ENCODE measurements at regions not wholly inside any gene's neighbourhood (a gene's known extent, or its start where the extent isn't known, plus 50 kb on each side); places are given as distances from the start of the nearest gene placed in this dataset.
A peak's percentile ranks its signal among the peaks of the same experiment; 100 is the strongest.
"Not testable (repeated sequence)": the region's sequence is repeated elsewhere in the genome, so short reads cannot be mapped to it uniquely, and the experiment has no call there.

DNA sequence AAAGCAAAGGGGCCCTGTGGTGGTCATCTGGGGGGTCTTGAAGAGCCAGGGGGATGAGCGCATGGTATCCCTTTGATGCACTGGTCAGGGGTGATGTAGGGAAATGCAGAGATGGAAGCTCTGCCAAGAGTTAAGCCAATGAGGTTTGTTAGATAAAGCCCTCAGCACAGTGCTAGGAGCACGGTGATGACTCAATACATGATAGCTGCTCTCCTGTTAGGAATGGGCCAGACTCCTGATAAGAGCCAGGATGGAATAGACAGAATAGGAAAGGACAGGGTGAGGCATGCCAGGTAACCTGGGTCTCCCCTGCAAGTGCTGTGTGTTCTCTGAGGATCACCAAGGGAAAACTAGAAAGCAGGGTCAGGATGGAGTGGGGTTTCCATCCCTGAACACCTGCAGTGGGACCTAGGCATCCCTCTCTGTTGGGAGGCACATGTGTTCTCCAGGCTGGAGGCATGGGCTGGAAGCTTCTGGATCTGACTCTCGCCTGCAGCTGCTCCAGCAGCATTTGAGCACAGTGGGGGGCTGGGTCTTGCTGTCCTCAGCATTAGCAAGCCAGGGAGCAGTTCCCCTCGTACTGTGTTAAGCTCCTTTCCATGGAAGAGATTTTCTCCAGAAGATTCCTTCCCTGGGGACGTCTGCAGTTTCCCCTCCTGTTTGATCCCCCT lies 71.8 kb upstream of the TIAM2 start:
- DNase-seq (ENCODE audit: low read depth) = no peak

DNA sequence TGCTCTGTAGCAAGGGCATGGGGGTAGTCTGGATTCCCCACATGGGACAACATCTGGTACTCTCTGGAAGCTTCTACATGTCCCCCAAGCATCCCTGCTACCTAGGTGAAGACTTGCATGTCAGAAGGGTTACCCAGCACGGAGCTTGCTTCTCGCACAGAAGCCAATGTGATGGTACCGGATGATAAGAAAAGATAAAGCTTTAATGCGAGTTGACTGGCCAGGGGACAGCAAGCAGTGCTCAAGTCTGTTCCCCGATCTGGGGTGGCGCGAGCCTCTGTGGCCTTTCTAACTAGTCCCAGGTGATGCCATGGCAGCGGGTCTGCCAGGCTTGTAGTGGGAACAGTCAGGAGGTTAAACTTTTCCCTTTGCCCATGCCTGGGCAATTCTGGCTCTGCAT lies 70.0 kb upstream of the TIAM2 start:
- no peak for DNase-seq (ENCODE audit: low read depth)

DNA sequence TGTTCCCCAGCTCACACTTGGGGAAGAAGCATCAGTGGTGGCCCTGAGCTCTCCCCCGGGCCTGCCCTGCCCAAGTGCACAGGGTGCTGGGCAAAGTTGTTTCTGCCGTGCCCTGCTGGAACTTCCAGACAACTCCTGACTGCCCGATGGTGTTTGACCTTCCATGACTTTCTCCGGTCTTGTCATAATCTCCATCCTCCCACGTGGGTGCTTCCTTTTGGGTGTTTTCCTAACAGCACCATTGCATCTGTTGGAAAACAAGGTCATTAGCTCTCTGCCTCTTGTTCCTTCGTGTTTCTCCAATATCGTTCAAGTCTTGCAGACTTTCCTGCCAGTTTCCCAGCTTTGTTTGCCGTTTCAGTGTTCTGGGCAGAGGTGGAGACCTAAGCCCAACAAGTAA lies 68.7 kb upstream of the TIAM2 start:
- DNase-seq (ENCODE audit: low read depth) = no peak

DNA sequence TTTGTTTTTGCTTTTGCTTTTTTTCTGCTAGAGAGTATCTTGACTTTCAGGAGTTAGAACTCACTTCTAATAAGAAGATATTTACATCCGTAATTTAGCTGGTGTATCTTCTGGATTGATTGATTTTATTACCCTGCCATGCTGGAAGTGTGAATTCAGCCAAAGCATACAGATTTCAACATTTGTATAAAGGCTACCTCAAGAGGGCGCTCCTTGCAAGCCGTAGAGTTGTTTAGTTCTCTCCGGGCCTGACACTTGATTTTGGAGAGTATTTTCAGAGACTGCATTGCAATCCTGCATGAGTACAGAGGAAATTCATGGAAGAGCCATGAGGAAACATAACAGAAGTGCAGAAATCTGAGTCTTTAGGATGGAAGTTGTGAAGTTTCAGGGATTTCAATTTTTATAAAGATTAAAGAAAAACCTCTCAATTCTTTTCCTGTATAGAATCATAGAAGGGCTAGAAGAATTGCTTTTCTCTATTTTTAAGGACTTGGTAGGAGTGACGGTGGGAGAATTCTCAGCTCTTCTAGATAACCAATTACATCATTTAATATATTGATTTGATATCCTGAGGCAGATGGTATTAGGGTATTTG lies 66.7 kb upstream of the TIAM2 start:
- DNase-seq (ENCODE audit: low read depth) = peak; percentile 48

DNA sequence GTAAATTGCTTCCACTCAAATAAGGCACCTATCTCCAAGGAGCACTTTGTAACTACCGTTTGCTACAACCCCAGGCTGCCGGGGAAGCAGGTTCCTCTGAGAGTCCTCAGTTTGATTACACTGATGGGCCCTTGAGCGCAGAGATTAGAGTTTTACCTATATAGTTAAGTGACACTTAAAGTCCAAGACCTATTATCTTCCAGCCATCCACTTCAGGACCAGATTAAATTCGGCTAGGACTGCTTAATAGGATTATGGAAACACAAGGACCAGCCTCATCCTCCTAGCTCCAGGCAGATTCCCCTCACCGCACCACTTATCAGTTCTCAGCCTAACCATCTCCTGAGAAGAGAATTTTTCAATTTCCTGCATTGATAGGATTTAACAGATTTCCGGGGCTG lies 64.7 kb upstream of the TIAM2 start:
- DNase-seq (ENCODE audit: low read depth) = no peak

DNA sequence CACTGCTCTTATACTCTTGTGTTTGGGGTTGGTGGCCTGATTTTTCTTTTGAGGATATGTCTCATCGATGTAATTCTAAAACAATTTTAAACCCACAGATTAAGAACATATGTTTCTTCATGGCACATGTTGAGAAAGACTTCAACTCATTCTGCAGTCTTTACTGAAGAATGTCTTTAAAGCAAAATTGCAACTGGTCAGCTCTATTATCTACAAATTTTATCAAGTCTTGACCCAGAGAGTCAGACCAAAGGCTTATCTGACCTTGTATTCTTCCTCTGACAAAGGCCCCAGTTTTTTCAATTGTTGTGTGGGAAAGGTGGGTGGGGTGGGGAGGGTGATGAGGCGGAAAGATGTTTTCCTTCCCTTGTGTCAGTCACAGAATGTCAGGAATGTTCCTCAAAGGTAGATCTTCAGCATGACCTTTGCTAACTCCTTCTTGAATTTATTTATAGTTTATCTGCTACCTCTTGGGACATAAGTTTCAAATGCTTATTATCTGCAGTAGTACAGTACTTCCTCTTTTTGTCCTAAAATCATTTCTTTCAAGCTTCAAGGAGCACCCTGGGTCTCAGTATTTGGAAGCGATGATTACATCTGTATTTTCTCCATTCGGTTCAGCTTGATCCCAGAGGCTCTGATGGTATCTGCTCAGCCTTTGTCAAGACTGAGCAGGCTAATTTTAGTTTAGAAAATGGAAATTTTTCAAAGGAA lies 63.2 kb upstream of the TIAM2 start:
- no peak for DNase-seq (ENCODE audit: low read depth)

DNA sequence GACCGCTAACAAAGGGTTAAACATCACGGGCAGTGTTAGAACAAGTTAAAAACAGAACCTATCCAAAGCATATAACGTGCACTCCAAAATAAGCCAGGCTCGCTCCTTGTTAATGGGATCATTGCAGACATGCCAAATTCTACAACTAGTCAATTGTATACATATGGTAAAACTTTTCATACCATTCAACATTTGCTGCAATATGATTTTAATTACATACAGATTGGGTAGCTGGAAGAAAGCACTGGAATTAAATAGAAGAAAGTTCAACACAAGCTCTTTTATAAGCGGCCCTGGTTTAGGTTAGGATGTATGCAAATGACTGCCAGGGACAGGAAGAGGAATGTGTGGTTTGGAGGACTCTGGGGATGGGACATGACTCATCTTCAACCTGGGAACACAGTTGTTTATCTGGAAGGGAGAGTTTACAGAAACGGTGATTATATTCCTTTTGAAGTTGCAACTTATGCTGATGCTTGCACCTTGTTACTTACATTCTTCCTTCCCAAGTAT lies 62.5 kb upstream of the TIAM2 start:
- DNase-seq (ENCODE audit: low read depth) = no peak

DNA sequence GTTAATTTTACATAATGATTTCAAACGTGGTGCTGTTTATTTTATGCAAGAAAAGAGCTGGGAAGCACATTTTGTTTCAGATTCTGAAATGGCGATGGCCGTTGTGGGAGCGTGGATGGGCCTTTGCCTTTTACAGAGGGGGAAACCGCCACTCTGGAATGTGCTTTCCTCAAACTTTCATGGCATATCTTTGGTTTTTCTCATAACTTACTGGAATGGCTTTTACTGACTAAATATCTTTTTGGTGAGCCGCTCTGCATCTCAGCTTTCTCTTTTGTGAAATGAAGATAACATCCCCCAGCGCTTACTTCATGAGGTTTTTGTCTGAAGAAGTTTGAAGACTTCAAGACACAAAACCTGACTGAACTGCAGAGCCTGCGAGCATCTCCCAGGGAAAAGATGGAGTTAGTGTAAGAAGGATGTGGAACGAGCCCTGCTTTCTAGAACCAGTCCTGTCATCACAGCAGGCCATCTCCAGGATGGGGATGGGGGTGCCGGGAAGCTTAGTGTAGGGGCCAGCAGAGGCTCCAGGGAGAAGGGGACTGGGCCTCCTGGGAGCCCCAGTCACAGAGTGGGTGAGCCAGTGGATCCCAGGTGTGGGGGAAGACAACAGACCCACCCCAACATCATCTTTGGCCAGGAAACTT lies 61.8 kb upstream of the TIAM2 start:
- no peak for DNase-seq (ENCODE audit: low read depth)

DNA sequence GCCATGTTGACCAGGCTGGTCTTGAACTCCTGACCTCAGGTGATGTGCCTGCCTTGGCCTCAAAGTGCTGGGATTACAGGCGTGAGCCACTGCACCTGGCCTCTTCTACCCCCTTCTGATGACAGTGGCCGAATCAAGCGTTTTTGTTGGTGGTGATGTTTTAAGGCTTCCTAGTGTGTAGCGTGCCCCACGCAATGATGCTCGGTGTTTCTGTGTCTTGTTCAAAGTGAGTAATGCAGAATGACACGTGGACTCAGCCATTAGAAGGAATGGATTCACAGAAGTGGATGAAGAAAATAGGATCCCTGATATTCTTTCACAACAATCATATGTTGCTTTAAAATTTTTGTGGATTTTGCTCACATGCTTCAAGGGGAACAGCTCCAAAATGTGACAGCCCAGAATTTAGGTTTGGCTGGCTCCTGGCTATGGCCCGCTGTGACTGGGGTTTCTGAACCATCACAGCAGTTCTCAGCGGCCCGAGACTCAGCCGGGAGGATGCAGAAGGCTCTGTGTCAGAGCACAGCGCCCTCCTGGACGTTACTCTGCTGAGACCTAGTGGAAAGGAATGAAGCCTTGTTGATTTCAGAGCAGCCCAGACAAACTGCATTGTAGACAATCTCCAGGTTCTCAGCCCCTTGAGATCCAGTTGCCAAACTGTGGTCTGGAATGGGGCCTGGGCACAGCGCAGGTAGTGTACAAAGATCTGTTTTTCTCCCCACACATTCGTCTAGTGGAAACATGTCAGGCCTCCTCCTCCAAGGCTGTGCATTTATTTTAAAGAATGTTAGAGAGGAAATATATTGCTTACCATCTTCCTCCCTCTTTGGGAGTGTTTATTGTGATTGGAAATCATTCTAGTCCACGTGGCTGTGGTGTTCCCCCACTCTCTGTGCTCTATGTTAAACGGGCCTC lies 57.6 kb upstream of the TIAM2 start:
- no peak for DNase-seq (ENCODE audit: low read depth)

DNA sequence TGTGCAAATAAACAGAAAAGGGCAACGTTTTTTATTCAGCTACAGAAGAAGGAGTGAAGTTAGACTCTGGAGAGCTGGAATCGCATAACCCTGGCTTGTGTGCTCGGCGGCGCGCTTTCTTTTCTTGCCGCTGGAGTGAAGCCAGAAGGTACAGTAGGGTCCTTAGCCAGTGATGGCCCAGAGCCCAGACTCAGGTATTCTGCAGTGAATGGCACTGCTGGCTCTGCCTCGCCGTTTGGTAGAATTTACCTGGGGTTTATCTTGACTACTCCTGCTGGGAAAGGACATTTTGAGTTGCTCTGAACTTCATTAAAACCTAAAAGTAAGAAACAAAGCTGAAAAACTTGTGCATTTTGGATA lies 56.9 kb upstream of the TIAM2 start:
- DNase-seq (ENCODE audit: low read depth) = no peak

DNA sequence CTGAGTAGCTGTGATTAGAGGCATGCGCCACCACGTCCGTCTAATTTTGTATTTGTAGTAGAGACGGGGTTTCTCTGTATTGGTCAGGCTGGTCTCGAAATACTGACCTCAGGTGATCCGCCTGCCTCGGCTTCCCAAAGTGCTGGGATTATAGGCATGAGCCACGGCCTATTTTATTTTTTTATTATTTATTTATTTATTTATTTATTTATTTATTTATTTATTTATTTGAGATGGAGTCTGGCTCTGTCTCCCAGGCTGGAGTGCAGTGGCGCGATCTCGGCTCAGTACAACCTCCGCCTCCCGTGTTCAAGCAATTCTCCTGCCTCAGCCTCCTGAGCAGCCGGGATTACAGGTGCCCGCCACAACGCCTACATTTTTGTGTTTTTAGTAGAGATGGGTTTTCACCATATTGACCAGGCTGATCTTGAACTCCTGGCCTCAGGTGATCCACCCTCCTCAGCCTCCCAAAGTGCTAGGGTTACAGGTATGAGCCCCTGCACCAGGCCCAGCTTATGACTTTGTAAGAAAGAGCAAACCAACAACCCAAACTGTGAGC lies 56.3 kb upstream of the TIAM2 start:
- not testable (repeated sequence) for DNase-seq (ENCODE audit: low read depth)

DNA sequence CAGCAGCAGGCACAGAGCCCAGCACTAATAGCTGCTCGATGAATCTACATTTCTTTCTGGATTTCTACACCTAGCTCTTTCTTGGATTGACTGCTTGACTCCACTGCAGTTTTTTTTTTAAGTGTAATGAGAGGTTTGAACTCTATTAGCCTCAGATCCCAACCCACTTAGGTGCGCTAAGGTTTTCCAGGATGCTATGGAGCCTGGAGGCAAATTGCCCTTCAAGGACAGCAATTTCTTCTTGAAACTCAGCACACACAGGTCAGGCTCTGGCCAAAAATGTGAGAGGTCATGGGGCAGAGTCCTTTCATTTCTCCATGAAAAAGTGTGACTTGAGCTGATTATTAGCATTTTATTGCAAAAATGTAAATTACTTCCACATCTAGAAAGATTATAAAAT lies 52.3 kb upstream of the TIAM2 start:
- DNase-seq (ENCODE audit: low read depth) = no peak

DNA sequence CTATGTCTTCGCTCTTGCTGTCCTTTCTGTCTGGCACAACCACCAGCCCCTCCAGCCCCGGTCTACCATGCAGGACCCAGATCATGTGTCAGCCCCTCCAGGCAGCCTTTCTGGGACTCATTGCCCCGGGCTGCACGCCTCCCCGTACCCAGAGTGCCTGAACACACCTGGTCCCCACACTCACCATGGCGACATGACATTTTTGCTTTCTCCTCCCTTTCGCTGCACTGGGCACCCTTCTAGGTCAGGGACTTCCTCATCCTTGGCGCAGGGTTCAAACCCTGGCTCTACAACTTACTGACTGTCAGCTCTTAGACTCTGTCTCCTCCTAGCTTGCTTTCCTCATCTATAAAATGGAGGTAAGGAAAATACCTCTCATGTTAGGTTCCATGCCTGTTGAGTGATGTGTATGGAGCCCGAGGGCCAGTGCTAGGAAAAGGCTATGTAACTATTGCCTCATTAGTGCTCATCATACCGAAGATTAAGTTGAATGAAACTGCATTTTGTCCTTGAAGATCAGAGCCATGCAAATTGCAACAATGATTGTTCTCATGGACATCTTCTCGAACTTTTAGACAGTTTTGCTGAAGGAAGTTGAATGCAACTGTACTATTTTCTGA lies 49.7 kb upstream of the TIAM2 start:
- no peak for DNase-seq (ENCODE audit: low read depth)

All from activated T-cell treated with anti-CD3 and anti-CD28 coated beads for 1 hour (primary cell).